Karpas-422 (cell line): ENCODE measurements at regions not wholly inside any gene's neighbourhood (a gene's known extent, or its start where the extent isn't known, plus 50 kb on each side); places are given as distances from the start of the nearest gene placed in this dataset.

ENCODE experiments used
- DNase-seq: peaks from one replicate; pipeline ENCODE4 v3.0.0-alpha.2; 2015
- H2AFZ ChIP-seq: fragments of 200-600 bp; sonication (generic); 2 replicates; pipeline ENCODE4 v1.6.1; 2014; ENCODE audit warnings: antibody characterized with exemption, low read length, mixed read lengths
- H3K27ac ChIP-seq: fragments of 200-600 bp; sonication (generic); 2 replicates; pipeline ENCODE4 v1.5.1; 2014; ENCODE audit warnings: mild to moderate bottlenecking, low read length, moderate library complexity
- H3K27me3 ChIP-seq: fragments of 200-600 bp; sonication (generic); 2 replicates; pipeline ENCODE4 v1.6.1; 2014; ENCODE audit warnings: low read length, mixed read lengths
- H3K36me3 ChIP-seq: fragments of 200-600 bp; sonication (generic); 2 replicates; pipeline ENCODE4 v1.6.1; 2014; ENCODE audit warnings: low read length, mixed read lengths; ENCODE audit not compliant: insufficient read depth
- H3K4me1 ChIP-seq: fragments of 200-600 bp; sonication (generic); 2 replicates; pipeline ENCODE4 v1.6.1; 2014; ENCODE audit warnings: mild to moderate bottlenecking, low read length, mixed read lengths
- H3K4me2 ChIP-seq: fragments of 200-600 bp; sonication (generic); 2 replicates; pipeline ENCODE4 v1.6.1; 2014; ENCODE audit warnings: low read length, low read depth, mild to moderate bottlenecking; ENCODE audit not compliant: poor library complexity, severe bottlenecking
- H3K4me3 ChIP-seq: fragments of 200-600 bp; sonication (generic); 2 replicates; pipeline ENCODE4 v1.5.1; 2014; ENCODE audit warnings: mild to moderate bottlenecking, antibody characterized with exemption, low read length, mixed read lengths
- H3K79me2 ChIP-seq: fragments of 200-600 bp; sonication (generic); 2 replicates; pipeline ENCODE4 v1.6.1; 2014; ENCODE audit warnings: mild to moderate bottlenecking, low read length, mixed read lengths
- H3K9ac ChIP-seq: fragments of 200-600 bp; sonication (generic); 2 replicates; pipeline ENCODE4 v1.6.0; 2014; ENCODE audit warnings: low read length
- H3K9me2 ChIP-seq: fragments of 200-600 bp; sonication (generic), shearing (Covaris generic); replicated peaks from 2 replicates; pipeline ENCODE4 v1.6.0; 2014; ENCODE audit warnings: mild to moderate bottlenecking, low read length, moderate library complexity; ENCODE audit not compliant: insufficient read depth
- H3K9me3 ChIP-seq: fragments of 300-700, 200-600 bp; sonication (generic); 2 replicates; pipeline ENCODE4 v1.6.1; 2014; ENCODE audit warnings: low read length, mixed read lengths
- H4K20me1 ChIP-seq: fragments of 200-600 bp; sonication (generic); 2 replicates; pipeline ENCODE4 v1.6.1; 2014; ENCODE audit warnings: mild to moderate bottlenecking, antibody characterized with exemption, low read length, low read depth; ENCODE audit not compliant: insufficient read depth

GRCh38 chr18:75752740-75753263, 325.3 kb upstream of the SMIM21 start:
- Histone ChIP-seq H2AFZ (no peak overlapping the region), H3K36me3 (no peaks in the 10 kb centered on the region), H3K27ac (no peak overlapping the region), H4K20me1 (no peaks in the 10 kb centered on the region), H3K9me3 (no peaks in the 10 kb centered on the region), H3K9ac (no peak overlapping the region), H3K4me1 (no peaks in the 10 kb centered on the region), H3K4me2 (no peak overlapping the region), H3K4me3 (no peak overlapping the region), H3K79me2 (no peaks in the 10 kb centered on the region), H3K9me2 (no peaks in the 10 kb centered on the region), H3K27me3 (peaks cover 5% of the 10 kb centered on the region; the same call in 1 of the 2 replicates)
- no peak for DNase-seq

GRCh38 chr18:75745147-75745546, 317.6 kb upstream of the SMIM21 start:
- no peak for DNase-seq
- H3K27me3 ChIP-seq: no peaks in the 10 kb centered on the region
- no peaks in the 10 kb centered on the region for H3K9me2 ChIP-seq
- H2AFZ ChIP-seq: no peak overlapping the region
- H3K9ac ChIP-seq: no peak overlapping the region
- H3K4me3 ChIP-seq: no peak overlapping the region
- H3K79me2 ChIP-seq: no peaks in the 10 kb centered on the region
- no peaks in the 10 kb centered on the region for H4K20me1 ChIP-seq
- no peak overlapping the region for H3K27ac ChIP-seq
- H3K9me3 ChIP-seq: no peaks in the 10 kb centered on the region
- no peaks in the 10 kb centered on the region for H3K4me1 ChIP-seq
- no peak overlapping the region for H3K4me2 ChIP-seq
- no peaks in the 10 kb centered on the region for H3K36me3 ChIP-seq

- Histone ChIP-seq H2AFZ (no peak overlapping the region), H3K4me3 (no peak overlapping the region), H3K9me2 (no peaks in the 10 kb centered on the region), H3K27ac (no peak overlapping the region), H4K20me1 (no peaks in the 10 kb centered on the region), H3K36me3 (no peaks in the 10 kb centered on the region), H3K9me3 (no peaks in the 10 kb centered on the region), H3K79me2 (no peaks in the 10 kb centered on the region), H3K4me2 (no peak overlapping the region), H3K9ac (no peak overlapping the region), H3K27me3 (no peaks in the 10 kb centered on the region), H3K4me1 (no peaks in the 10 kb centered on the region)
- no peak for DNase-seq
Observed at GRCh38 chr18:75742516-75742915, 315.0 kb upstream of the SMIM21 start.

- Histone ChIP-seq H3K4me3 (no peak overlapping the region), H3K9me2 (no peaks in the 10 kb centered on the region), H3K27me3 (no peaks in the 10 kb centered on the region)
Observed at GRCh38 chr18:75739682-75740081, 312.2 kb upstream of the SMIM21 start.

GRCh38 chr18:75735291-75735690, 307.8 kb upstream of the SMIM21 start:
- H3K4me3 ChIP-seq: no peak overlapping the region
- H3K36me3 ChIP-seq: no peaks in the 10 kb centered on the region
- no peaks in the 10 kb centered on the region for H3K9me2 ChIP-seq
- no peak overlapping the region for H3K27ac ChIP-seq
- no peaks in the 10 kb centered on the region for H3K4me1 ChIP-seq
- no peaks in the 10 kb centered on the region for H3K27me3 ChIP-seq
- no peaks in the 10 kb centered on the region for H3K9me3 ChIP-seq
- no peaks in the 10 kb centered on the region for H4K20me1 ChIP-seq
- H2AFZ ChIP-seq: no peak overlapping the region
- H3K79me2 ChIP-seq: no peaks in the 10 kb centered on the region
- H3K4me2 ChIP-seq: no peak overlapping the region
- no peak for DNase-seq
- H3K9ac ChIP-seq: no peak overlapping the region

More at GRCh38 chr18:75739682-75740081, 312.2 kb upstream of the SMIM21 start:
- H2AFZ ChIP-seq: no peak overlapping the region
- no peak overlapping the region for H3K27ac ChIP-seq
- no peak for DNase-seq
- H3K9ac ChIP-seq: no peak overlapping the region
- H3K79me2 ChIP-seq: no peaks in the 10 kb centered on the region
- H3K36me3 ChIP-seq: no peaks in the 10 kb centered on the region
- no peaks in the 10 kb centered on the region for H3K4me1 ChIP-seq
- H3K9me3 ChIP-seq: no peaks in the 10 kb centered on the region
- H4K20me1 ChIP-seq: no peaks in the 10 kb centered on the region
- no peak overlapping the region for H3K4me2 ChIP-seq

GRCh38 chr18:75730249-75730648, 302.7 kb upstream of the SMIM21 start:
- Histone ChIP-seq H3K79me2 (no peaks in the 10 kb centered on the region), H3K27me3 (no peaks in the 10 kb centered on the region)

GRCh38 chr18:75728621-75729020, 301.1 kb upstream of the SMIM21 start:
- DNase-seq: no peak
- no peak overlapping the region for H3K4me3 ChIP-seq
- no peak overlapping the region for H2AFZ ChIP-seq
- H3K4me1 ChIP-seq: no peaks in the 10 kb centered on the region
- no peaks in the 10 kb centered on the region for H3K79me2 ChIP-seq
- H3K27me3 ChIP-seq: no peaks in the 10 kb centered on the region
- no peak overlapping the region for H3K27ac ChIP-seq
- no peak overlapping the region for H3K9ac ChIP-seq
- H3K9me3 ChIP-seq: no peaks in the 10 kb centered on the region
- H3K9me2 ChIP-seq: no peaks in the 10 kb centered on the region
- H3K4me2 ChIP-seq: no peak overlapping the region
- H3K36me3 ChIP-seq: no peaks in the 10 kb centered on the region
- H4K20me1 ChIP-seq: no peaks in the 10 kb centered on the region

More at GRCh38 chr18:75730249-75730648, 302.7 kb upstream of the SMIM21 start:
- Histone ChIP-seq H3K36me3 (no peaks in the 10 kb centered on the region), H3K27ac (no peak overlapping the region), H2AFZ (no peak overlapping the region), H3K9me3 (no peaks in the 10 kb centered on the region), H3K9ac (no peak overlapping the region), H4K20me1 (no peaks in the 10 kb centered on the region), H3K4me2 (no peak overlapping the region), H3K9me2 (no peaks in the 10 kb centered on the region), H3K4me3 (no peak overlapping the region), H3K4me1 (no peaks in the 10 kb centered on the region)
- DNase-seq: no peak

GRCh38 chr18:75727456-75727855, 300.0 kb upstream of the SMIM21 start:
- Histone ChIP-seq H3K9me3 (no peaks in the 10 kb centered on the region), H3K4me1 (no peaks in the 10 kb centered on the region), H3K27ac (no peak overlapping the region), H2AFZ (no peak overlapping the region), H3K36me3 (no peaks in the 10 kb centered on the region), H3K4me2 (no peak overlapping the region), H3K9me2 (no peaks in the 10 kb centered on the region), H3K27me3 (no peaks in the 10 kb centered on the region), H3K4me3 (no peak overlapping the region), H3K79me2 (no peaks in the 10 kb centered on the region), H4K20me1 (no peaks in the 10 kb centered on the region), H3K9ac (no peak overlapping the region)
- DNase-seq: peak; percentile 87
